Esophagus squamous epithelium (tissue), 5 donors: ENCODE measurements at regions not wholly inside any gene's neighbourhood (a gene's known extent, or its start where the extent isn't known, plus 50 kb on each side); places are given as distances from the start of the nearest gene placed in this dataset.

ENCODE experiments used
- DNase-seq: peaks from one replicate; lab custom pipeline; 2025; lab: John Stamatoyannopoulos, UW
- H3K27ac ChIP-seq, 4 donors: fragments of 200-600 bp; sonication (generic); one replicate each; pipeline ENCODE4 v1.5.1; 2016 to 2019; ENCODE audit warnings: mild to moderate bottlenecking in 1 of 4
- H3K27me3 ChIP-seq, 4 donors: fragments of 200-600 bp; sonication (generic); 1 replicate in 3 of 4; 2 replicates in 1 of 4; pipeline versions ENCODE4 v1.5.1 to v1.6.0; 2017 to 2021; ENCODE audit warnings: antibody characterized with exemption in 1 of 4
- H3K36me3 ChIP-seq, 3 donors: fragments of 200-600 bp; sonication (generic); one replicate each; pipeline ENCODE4 v1.5.1; 2016 to 2019
- H3K4me1 ChIP-seq, 3 donors: fragments of 200-600 bp; sonication (generic); one replicate each; pipeline ENCODE4 v1.5.1; 2017 to 2019
- H3K4me3 ChIP-seq, 4 donors: fragments of 200-600 bp; sonication (generic); 1 replicate in 3 of 4; 2 replicates in 1 of 4; pipeline ENCODE4 v1.5.1; 2016 to 2019; ENCODE audit warnings: mild to moderate bottlenecking in 2 of 4, moderate library complexity in 1 of 4
- H3K9me3 ChIP-seq, 3 donors: fragments of 200-600 bp; sonication (generic); one replicate each; pipeline ENCODE4 v1.5.1; 2016 to 2019
- POLR2A ChIP-seq, 4 donors: fragments of 450-650 bp; IDR thresholded peaks; one replicate each; pipeline ENCODE4 v1.6.1; 2017; ENCODE audit warnings: antibody characterized with exemption in 4 of 4, mild to moderate bottlenecking in 4 of 4, moderate library complexity in 3 of 4
- WGBS, 2 donors: methylation state at CpG; one replicate each; pipeline ENCODE4 v1.1.5; 2018; 5-methylcytosine and 5-hydroxymethylcytosine counted together
- intact Hi-C: fragments of 100-400 bp; cut with DNase I; formaldehyde crosslinking; loops from one replicate; pipeline ENCODE4 v1.15.0; 2022
- TF ChIP-seq, protein P1 (sequence below), 6 experiments: fragments of 450-650 bp in 4 of 6; fragments of 200-600 bp in 2 of 6; sonication (generic) in 2 of 6; IDR thresholded peaks; one replicate each; pipeline ENCODE4 v1.5.1; 2016 to 2019; ENCODE audit warnings: antibody characterized with exemption in 6 of 6, mild to moderate bottlenecking in 4 of 6, moderate library complexity in 4 of 6
- donor health status: DM: yes; HTN: yes; CAD: no.

- H3K27ac ChIP-seq: no peak overlapping the region
These were observed 479.8 kb downstream of the FUT8 start for GRCh38 chr14:65892315-65892714.

GRCh38 chr14:65900164-65900563 is 487.6 kb downstream of the FUT8 start:
- DNase-seq: no peak
- peaks cover 0 to 4% (median 0%) of the 10 kb centered on the region in 3 donors for H3K9me3 ChIP-seq
- H3K4me1 ChIP-seq: no peaks in the 10 kb centered on the region
- 67 to 82% methylated on average over 2 of the region's 2 CpGs for WGBS, 2 donors
- no peak for TF ChIP-seq POLR2A (IDR thresholded peaks at IDR 0.05)
- TF ChIP-seq, protein P1, sequence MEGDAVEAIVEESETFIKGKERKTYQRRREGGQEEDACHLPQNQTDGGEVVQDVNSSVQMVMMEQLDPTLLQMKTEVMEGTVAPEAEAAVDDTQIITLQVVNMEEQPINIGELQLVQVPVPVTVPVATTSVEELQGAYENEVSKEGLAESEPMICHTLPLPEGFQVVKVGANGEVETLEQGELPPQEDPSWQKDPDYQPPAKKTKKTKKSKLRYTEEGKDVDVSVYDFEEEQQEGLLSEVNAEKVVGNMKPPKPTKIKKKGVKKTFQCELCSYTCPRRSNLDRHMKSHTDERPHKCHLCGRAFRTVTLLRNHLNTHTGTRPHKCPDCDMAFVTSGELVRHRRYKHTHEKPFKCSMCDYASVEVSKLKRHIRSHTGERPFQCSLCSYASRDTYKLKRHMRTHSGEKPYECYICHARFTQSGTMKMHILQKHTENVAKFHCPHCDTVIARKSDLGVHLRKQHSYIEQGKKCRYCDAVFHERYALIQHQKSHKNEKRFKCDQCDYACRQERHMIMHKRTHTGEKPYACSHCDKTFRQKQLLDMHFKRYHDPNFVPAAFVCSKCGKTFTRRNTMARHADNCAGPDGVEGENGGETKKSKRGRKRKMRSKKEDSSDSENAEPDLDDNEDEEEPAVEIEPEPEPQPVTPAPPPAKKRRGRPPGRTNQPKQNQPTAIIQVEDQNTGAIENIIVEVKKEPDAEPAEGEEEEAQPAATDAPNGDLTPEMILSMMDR (IDR thresholded peaks at IDR 0.05): no peak
- no peaks in the 10 kb centered on the region for H3K27me3 ChIP-seq
- no peak overlapping the region for H3K4me3 ChIP-seq
- H3K36me3 ChIP-seq: no peaks in the 10 kb centered on the region
- H3K27ac ChIP-seq: no peak overlapping the region
- intact Hi-C loops: no loop called here

More at GRCh38 chr14:65892315-65892714, 479.8 kb downstream of the FUT8 start:
- Histone ChIP-seq H3K27me3 (peaks cover 0 to 7% (median 0%) of the 10 kb centered on the region in 4 donors), H3K9me3 (no peaks in the 10 kb centered on the region), H3K4me1 (no peaks in the 10 kb centered on the region), H3K4me3 (no peak overlapping the region), H3K36me3 (no peaks in the 10 kb centered on the region)
- intact Hi-C loops: no loop called here
- no peak for DNase-seq
- TF ChIP-seq POLR2A (IDR thresholded peaks at IDR 0.05): no peak
- TF ChIP-seq, protein P1 (IDR thresholded peaks at IDR 0.05): no peak
- WGBS, 2 donors: 40% methylated on average over 1 of the region's 7 CpGs; no CpG with 5 or more reads in 1 of the 2 donors

DNA sequence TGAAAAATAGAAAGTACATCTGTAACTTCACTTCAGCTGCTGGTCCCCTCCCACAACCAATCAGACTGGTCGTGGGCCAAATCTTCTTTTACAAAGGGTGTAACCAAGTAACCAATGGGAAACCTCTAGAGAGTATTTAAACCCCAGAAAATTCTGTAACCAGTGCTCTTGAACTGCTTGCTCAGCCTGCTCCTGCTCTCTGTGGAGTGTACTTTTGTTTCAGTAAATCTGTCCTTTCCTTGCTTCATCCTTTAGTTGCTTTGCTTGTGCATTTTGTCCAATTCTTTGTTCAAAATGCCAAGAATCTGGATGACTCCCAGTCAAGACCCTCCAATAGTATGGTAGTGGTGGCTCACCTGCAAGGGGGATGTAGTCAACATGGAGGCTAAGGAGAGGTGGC is 489.1 kb downstream of the FUT8 start:
- 11 to 36% methylated on average over 1 of the region's 1 CpG for WGBS, 2 donors
- intact Hi-C loops: no loop called here
- no peaks in the 10 kb centered on the region for H3K4me1 ChIP-seq
- H3K27ac ChIP-seq: no peak overlapping the region
- TF ChIP-seq POLR2A (IDR thresholded peaks at IDR 0.05): no peak
- TF ChIP-seq, protein P1 (IDR thresholded peaks at IDR 0.05): no peak
- DNase-seq: no peak
- H3K4me3 ChIP-seq: no peak overlapping the region
- no peaks in the 10 kb centered on the region for H3K27me3 ChIP-seq
- H3K36me3 ChIP-seq: no peaks in the 10 kb centered on the region
- H3K9me3 ChIP-seq: peaks cover 0 to 4% (median 0%) of the 10 kb centered on the region in 3 donors

DNA sequence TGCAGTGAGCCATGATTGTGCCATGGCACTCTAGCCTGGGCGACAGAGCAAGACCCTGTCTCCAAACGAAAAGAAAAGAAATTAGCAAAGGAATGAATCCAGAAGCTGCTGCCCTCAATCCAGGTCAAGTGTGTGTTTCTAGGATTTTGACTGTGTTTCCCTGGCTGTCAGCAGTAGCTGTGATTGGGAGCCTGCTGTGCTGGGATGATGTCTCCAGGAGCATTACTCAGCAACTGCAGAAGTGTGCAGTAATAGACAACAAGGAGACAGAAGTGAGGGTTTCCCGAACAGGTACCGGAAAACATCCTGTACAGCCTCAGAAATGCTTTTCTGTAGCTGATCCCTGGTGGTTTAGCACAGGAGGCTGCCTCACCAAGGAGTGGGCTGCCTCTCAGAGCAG is 492.5 kb downstream of the FUT8 start:
- WGBS, 2 donors: 79 to 96% methylated on average over 3 to 4 of the region's 4 CpGs
- peaks cover 0 to 4% (median 0%) of the 10 kb centered on the region in 3 donors for H3K9me3 ChIP-seq
- H3K36me3 ChIP-seq: no peaks in the 10 kb centered on the region
- H3K4me1 ChIP-seq: no peaks in the 10 kb centered on the region
- no peak overlapping the region for H3K27ac ChIP-seq
- H3K4me3 ChIP-seq: no peak overlapping the region
- H3K27me3 ChIP-seq: no peaks in the 10 kb centered on the region
- TF ChIP-seq POLR2A (IDR thresholded peaks at IDR 0.05): no peak
- TF ChIP-seq, protein P1 (IDR thresholded peaks at IDR 0.05): no peak
- DNase-seq: no peak
- intact Hi-C loops: no loop called here

DNA sequence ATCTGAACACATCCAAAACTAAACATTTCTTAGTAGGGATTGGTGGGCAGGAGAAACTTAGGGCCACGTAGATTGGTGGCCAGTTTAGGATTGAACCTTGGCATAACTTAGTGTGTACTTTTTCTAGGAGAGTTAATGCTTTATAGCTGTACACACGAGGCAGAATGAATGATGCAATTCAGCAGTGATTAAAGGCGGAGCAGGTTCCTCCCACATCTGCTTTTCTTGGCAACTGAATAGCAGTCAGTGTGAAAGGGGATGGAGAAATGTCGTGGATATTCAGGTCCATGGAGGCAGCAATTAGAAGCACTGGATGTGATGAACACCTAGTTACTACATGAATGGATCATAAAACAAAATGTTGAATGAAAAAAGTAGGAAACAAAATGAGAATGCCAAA is 493.8 kb downstream of the FUT8 start:
- no peak overlapping the region for H3K4me3 ChIP-seq
- H3K36me3 ChIP-seq: no peaks in the 10 kb centered on the region
- intact Hi-C loops: no loop called here
- WGBS, 2 donors: 53 to 55% methylated on average over 4 of the region's 4 CpGs
- H3K4me1 ChIP-seq: no peaks in the 10 kb centered on the region
- no peaks in the 10 kb centered on the region for H3K27me3 ChIP-seq
- H3K27ac ChIP-seq: no peak overlapping the region
- H3K9me3 ChIP-seq: peaks cover 0 to 4% (median 0%) of the 10 kb centered on the region in 3 donors
- TF ChIP-seq, protein P1 (IDR thresholded peaks at IDR 0.05): no peak
- no peak for TF ChIP-seq POLR2A (IDR thresholded peaks at IDR 0.05)
- no peak for DNase-seq
